GM12873 (cell line): ENCODE measurements at regions not wholly inside any gene's neighbourhood (a gene's known extent, or its start where the extent isn't known, plus 50 kb on each side); places are given as distances from the start of the nearest gene placed in this dataset.

Experiments used
- TF ChIP-seq, protein P1 (sequence below): IDR thresholded peaks from 2 replicates; pipeline ENCODE4 v1.5.1; 2012; ENCODE audit warnings: low read depth, mild to moderate bottlenecking, moderate library complexity, low read length, control low read depth; ENCODE audit not compliant: insufficient read depth; ENCODE audit errors: missing control alignments

DNA sequence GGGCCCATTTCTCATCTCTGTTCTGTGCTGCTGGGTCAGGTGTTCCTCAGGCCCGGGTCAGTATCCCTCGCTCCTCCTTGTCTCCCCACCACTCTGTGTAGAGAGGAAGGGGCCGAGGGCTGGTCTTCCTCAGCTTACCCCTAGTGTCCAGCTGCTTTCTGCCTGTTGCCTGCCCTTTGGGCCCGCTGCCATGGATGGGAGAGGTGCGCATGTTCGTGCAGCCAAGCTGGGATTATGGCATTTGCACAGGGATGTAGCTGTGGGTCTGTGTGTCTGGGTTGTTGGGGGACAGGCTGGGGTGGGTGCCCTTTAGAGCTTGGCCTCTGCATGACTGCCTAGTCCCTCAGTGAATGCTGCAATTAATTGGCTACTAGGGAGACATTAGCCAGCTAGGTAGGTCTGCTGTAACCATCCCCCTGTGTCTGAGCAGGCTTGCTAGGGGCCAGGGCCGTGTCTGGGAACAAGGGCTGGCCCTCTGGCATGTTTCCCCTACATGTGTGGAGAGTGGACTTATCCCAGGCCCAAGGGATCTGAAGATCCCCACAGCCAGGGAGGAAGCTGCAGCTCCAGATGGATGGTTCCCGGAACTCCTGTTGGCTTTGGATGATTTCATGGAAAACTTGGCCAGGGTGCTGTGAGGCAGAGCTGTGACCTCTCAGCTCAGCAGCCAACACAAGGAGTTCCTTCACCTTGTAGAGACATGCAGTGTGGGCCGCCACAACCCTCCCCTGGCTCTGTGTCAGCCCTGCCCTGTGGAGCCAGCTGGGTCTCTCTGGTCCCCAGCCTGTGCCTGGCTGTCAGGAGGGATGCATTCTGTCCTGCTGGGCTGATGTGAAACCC is 161.9 kb downstream of the MACROH2A1 start:
- TF ChIP-seq, protein P1, sequence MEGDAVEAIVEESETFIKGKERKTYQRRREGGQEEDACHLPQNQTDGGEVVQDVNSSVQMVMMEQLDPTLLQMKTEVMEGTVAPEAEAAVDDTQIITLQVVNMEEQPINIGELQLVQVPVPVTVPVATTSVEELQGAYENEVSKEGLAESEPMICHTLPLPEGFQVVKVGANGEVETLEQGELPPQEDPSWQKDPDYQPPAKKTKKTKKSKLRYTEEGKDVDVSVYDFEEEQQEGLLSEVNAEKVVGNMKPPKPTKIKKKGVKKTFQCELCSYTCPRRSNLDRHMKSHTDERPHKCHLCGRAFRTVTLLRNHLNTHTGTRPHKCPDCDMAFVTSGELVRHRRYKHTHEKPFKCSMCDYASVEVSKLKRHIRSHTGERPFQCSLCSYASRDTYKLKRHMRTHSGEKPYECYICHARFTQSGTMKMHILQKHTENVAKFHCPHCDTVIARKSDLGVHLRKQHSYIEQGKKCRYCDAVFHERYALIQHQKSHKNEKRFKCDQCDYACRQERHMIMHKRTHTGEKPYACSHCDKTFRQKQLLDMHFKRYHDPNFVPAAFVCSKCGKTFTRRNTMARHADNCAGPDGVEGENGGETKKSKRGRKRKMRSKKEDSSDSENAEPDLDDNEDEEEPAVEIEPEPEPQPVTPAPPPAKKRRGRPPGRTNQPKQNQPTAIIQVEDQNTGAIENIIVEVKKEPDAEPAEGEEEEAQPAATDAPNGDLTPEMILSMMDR: no peak

DNA sequence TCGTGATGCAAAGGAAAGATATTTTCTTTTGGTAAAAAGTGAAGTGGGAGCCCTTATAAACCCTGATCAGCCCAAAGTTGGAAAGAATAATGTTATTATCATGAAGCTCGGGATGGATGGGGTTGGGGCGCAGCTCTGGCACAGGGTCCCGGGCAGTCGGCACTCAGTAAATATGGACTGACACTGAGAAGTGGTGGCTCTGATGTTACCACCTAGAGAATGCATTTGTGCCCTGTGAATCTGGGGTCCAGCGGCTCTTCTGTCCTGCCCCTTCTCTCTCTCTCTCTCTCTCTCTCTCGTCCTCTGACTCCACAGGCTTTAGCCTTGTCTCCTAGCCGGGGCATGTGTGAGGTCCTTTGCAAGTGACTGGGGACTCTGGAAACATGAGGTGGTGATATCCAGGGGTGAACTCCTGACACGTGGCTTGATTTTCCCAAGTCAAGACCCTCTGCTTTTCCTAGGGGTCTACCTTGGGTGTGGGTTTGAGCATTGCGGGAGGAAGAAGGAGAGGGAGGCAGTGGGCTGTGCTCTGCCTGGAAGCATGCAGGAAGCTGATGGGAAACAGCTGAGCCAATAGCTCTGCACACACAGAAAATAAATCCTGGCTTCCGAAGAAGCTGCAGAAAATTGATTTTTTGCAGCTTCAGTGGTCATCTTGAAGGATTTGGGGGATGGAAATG is 162.7 kb downstream of the MACROH2A1 start:
- TF ChIP-seq, protein P1: no peak

DNA sequence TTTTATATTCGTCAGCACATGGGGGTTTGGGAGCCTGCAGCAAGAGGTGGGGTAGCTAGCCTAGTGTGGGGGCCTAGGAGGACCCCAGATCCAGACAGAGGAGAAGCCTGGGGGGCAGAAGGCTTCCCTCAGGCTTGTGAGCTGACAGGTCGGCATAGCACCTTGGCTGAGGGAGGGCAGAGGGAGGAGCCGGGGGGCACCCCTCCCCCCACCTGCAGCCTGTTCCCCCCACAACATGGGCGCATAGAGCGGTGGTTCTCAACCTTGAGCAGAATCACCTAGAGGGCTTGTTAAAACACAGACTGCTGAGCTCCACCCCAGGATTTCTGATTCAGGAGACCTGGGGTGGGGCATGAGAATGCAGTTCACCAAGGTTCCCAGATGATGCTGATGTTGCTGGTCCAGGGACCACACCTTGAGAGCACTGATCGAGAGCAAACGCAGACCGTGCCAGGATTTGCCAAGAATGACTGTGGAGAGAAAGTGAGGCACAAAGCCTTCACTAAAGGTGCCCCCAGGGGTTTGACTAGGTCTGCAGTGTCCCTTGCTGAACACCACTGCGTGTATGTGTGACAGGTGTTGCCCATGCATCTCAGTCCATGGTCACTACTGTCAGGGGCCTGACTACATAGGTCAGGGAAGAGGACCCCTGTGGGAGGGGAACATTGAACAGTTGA is 163.3 kb downstream of the MACROH2A1 start:
- TF ChIP-seq, protein P1: no peak

DNA sequence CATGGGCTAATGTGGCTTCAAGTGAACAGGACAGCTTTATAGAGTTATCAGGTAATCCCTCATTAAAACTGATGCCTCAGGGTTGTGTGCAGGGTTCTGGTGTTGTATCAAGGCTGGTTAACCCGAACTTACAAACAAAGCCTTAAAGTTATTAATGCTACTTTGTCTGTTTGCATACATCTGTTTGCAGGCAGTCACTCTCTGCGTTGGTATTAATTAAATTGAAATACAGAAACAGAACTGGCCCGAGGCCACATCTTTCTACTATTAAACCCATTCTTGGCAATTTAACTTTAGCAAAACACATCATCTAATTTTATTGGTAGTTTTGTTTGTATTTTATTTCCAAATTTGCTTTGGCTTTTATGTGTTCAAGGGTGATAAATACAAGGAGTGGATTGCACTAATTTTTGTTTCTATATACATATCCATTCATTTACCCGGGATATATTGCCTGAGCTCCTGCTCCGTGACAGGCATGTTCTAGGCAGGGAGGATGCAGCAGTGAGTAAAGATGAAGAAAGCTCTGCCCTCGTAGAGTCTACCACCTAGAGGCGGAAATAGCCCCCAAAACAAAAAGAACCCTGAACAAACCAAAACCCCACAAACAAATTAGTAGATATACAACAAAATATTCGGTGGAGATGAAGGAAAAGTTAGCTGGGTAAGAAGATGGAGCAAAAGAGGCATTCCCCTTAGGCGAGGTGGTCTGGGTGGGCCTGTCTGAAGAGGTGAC is 164.2 kb downstream of the MACROH2A1 start:
- TF ChIP-seq, protein P1: no peak

DNA sequence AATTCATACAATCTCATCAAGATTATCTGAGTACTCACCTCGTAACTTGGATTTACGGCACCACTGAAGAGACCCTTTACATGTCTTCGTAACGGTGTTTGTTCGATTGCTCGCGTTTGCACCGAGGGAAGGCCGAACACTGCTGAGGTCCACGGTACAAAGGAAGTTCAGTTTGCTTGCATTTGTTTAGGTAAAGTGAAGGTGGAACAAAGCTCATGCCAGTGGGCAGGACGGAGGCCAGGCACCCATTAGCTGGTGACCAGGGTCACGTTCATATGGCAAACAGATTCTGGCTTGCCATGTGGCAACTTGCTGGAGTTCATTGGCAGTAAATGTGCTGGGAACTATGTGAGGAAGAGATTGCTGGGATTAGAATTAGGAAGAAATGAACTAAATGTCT is 164.8 kb downstream of the MACROH2A1 start:
- TF ChIP-seq, protein P1: no peak

DNA sequence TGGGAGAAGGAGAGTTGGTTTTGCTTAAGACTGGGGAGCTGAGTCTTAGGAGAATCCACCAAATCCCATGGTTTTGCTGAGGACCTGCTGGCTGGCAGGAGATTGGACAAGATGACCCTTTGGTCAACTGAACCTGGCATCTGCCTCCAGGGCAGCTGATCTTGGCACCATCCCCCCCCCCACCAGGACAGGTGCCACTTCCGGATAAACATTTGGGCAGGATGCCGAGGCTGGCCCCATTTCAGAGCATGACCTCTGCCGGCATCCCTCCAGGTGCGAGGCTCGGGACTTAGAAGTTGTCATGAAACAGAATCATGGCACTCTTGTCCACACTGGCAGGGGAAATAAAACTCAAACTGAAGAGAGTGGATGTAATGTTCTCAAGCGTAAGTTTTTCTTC is 165.6 kb downstream of the MACROH2A1 start:
- TF ChIP-seq, protein P1: no peak
